NCI-H526 treated with DMSO at 0.1 percent for 48 hours (cell line): ENCODE measurements at regions not wholly inside any gene's neighbourhood (a gene's known extent, or its start where the extent isn't known, plus 50 kb on each side); places are given as distances from the start of the nearest gene placed in this dataset.
"Not testable (repeated sequence)": the region's sequence is repeated elsewhere in the genome, so short reads cannot be mapped to it uniquely, and the experiment has no call there.

Source experiments
- DNase-seq: peaks from one replicate; lab custom pipeline; 2025; lab: John Stamatoyannopoulos, UW

DNA sequence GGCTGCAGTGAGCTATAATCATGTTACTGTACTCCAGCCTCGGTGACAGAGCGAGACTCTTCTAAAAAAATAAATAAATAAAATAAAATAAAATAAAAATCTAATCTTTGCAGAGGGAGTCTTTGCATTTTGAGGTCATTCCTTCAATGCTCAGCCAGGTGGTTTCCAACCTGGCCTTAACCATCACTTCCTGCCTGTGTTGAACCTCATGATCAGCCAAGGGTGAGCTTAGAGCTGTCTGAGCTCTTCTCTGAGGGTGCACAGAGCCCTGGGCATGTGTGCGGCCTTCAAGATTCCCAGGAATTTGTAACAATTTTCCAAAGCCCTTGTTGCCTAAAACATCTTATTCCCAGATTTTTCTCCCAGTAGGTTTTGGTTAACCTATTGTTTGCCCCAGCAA lies 94.3 kb downstream of the KCNJ12 start:
- not testable (repeated sequence) for DNase-seq

DNA sequence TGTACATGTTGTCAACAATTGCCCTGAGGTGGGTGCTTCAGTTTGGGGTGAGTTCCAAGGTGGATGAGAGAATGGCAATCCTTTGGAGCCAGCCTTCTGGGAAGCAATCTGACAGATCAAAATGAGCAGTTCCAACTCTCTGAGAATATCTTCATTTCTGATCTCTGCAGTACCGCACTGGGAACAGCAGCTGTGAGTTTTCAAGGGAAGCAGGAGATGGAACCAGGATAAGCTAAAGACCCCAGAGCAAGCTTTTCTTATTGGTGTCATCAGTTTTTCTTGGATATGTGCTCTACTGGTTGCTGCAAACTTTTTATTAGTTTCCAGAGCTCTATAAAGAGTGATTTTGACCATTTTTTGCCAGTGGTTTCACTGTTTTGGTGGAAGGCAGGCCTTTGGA lies 94.7 kb downstream of the KCNJ12 start:
- DNase-seq, result no peak

DNA sequence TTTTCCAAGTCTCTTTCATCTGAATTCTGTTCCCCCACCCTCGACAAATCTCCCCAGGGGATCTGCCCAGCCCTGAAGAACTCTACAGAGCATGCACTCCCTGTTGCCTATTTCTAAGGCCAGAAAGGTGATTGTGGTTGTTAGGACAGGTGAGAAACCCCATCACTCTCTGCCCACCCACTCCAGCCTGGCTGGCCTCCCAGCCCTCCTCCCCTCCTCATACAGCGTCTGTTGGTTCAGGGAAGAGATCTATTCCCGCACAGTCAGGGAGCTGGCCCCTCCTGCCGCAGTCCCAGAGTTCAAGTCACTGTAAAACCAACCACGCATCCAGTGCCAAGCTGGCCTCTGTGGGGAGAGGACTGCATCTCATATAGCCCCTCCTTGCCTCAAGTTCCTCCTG lies 98.7 kb downstream of the KCNJ12 start:
- DNase-seq, result no peak

DNA sequence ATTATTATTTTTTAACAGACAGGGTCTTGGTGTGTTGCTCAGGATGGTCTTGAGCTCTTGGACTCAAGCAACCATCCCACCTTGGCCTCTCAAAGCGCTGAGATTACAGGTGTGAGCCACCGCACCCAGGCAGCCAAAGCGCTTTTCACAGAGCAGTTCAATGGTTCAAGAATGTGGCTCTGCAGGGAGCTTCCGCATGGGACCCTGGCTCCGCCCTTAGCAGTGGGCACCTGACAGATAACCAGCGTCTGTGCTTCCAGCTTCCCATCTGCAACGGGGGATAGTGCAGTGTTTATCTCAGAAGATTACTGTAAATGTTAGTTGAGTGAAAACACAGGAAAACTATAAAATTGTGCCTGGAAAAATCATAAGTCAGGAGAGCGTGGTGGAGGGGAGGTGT lies 99.4 kb downstream of the KCNJ12 start:
- no peak for DNase-seq

DNA sequence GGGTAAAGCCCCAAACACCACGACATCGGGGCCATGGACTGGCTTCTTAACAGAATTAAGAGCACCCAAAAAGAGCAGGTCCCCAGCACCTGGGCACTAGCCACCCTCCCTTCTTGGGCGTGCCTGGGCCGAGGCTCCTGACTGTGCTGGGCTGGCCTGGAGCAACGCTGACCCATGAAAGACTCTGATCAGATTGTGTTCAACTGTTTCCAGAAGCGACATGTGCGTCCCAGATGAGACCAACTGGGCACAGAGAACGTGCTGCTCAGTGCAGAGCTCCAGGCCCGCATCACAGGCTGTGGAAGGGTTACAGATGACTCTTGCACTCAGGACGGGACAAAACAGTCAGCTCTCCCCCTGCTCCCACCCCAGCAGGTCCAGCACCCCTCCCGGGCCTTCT lies 100.7 kb downstream of the KCNJ12 start:
- no peak for DNase-seq

DNA sequence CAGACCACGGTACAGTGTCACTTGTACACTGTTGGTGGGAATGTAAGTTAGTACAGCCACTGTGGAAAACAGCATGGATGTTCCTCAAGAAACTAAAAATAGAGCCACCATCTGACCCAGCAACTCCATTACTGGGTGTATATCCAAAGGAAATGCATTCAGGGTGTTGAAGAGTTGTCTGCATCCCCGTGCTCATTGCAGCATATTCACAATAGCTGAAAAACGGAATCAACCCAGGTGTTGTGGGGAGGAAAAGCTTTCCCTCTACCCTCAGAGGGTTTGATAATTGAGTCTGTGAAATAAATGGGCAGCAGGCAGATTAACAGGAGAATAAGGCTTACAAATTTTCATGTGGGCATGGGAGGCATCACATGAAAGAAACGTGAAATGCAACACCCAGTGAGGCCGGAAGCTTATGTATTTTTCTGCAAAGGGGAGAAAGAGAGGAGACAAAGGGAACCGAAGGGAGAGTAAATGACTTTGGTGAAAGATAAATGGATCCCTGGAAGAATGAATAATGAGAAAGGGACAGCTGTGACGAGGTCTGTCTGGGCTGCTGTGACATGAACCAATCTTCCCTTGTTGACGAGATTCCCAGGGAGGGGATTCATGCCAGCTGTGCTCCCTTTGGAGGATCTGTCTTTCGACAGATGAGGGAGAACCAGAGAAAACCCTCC lies 106.2 kb downstream of the KCNJ12 start:
- no peak for DNase-seq

DNA sequence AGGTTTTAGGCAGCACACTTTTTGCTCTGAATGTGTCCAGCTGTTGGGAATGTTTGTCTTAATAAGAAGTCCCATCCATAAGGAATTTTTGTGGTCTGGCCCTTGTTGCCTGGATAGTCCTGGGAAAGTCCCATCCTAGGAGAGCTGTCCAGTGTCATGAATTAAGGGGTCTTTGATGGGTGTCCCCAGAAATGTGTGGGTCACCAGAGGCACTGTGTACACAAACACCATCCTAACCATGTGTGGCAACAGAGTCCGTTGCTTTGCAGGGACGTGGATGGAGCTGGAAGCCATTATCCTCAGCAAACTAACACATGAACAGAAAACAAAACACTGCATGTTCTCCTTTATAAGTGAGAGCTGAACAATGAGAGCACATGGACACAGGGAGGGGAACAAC lies 111.9 kb downstream of the KCNJ12 start:
- DNase-seq, result not testable (repeated sequence)

DNA sequence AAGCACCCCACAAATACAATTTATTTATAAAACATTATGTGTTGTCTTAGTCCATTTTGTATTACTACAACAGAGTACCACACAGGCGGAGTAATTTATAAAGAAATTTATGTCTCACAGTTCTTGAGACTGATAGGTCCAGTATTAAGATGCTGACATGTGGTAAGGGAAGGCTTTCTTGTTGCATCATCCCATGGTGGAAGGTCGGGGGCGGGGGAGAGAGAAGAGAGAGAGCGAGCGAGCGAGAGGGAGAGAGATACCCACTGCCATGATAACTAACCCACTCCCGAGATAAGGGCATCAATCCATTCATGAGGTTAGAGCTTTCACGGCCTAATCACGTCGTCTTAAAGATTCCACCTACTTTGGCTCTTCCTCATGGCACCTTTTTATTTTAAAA lies 117.8 kb downstream of the KCNJ12 start:
- DNase-seq, result no peak

DNA sequence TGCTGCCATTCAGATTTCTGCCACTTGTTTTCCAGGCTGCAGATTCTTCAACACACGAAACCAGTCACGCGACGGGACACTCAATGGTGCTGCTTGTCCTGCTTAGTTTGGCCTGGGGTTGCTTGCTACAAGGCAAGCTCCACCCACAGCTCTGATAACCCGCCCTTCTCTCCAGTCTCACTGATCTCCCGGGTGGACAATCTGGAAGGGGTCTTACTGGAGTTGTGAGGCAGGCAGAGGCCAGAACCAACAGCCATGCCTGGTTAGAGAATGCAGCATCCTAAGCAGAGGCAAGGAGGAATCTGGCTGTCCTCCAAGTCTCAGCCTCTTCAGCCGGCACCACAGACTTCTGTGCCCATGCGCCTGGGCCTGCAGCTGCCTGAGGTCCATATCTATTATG lies 119.1 kb downstream of the KCNJ12 start:
- no peak for DNase-seq

DNA sequence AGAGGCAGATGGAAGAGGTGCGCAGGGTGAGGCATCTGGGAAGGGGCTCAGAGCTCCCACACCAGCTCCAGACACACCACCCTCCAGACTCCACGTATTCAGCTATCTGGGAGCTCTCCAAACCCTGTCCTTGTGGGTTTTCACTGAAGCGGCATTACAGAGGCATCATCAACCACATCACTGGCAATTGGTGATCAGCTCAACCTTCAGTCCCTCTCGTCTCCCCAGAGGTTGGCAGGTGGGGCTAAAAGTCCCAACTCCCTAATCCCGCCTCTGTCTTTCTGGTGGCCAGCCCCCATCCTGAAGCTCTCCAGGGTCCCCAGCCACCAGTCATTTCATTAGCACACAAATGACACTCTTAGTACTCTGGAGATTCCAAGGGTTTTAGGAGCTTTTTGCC lies 123.9 kb downstream of the KCNJ12 start:
- no peak for DNase-seq

DNA sequence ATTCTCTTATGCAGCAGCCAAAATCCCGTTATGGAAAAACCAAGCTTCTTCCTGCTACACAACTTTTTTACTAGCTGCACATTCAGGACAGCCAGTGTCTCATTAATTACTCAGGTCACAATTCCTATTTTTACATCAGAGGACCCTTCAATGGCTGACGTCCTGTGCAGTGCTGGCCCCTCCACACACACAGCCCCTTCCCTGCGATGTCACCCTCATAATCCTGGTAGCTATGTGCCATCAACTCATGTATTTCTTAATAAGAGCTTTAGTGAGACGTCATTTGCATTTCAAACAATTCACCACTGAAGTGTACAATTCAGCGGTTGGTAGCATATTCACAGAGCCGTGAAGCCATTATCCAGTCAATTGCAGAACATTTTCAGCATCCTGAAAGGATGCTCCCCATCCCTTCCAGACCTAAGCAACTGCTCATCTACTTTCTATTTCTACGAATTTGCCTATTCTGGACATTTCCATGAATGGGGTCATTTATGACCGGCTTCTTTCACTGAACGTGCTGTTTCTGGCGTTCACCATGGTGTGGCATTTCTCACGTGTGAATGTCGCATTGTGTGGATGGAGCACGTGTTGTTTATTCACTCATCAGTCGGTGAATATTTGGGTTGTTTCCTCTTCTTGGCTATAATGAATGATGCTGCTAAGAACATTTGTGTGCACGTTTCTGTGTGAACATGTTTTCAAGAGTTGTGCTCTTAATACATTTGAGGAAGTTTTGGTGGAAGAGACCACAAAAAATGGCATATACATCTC lies 126.0 kb downstream of the KCNJ12 start:
- not testable (repeated sequence) for DNase-seq

DNA sequence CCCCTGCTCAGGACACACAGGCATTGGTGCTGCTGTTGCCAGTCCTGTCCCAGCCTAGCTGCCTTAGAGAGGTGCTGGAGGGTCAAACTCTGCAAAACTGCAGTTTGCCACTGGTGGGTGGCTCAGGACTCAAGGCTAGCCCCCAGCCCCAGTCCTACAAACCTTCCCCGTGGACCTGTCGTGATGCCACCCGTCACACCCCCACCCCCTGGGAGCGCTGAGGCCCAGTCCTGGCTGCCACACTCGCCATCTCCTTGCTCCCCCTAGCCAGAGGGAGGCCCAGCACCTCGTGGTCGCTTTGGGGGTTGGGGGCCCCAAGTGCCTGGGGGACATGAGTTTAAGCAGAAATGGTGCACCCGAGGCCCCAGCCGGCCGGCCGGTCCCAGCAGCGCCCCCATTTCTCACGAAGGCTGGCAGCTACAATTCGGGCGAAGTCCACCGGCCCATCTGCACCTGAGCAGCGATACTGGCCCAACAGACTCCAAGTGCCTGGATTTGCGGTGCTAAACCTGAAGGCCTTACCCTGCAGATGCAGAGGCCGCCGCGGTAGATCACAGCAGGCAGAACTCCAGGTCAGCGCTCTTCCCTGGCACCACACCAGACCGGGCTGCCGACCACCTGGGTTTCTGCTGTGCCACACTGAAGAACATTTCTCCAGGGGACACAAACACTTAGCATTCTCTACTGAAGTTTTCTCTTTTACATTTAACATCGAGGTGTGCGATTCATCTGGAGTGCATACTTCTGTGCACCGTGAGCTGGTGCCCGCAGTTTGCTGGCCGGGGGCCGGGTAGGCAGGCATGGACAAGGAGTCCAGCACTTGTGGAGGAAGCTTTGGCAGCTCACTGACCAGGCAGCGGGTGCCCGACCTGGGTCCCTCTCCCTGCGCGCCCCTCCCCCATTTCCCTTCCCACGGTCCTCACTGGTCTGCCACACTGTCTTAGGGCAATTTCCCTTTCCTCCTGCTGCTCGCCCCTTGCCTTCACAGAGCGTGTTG lies 130.0 kb downstream of the KCNJ12 start:
- no peak for DNase-seq

DNA sequence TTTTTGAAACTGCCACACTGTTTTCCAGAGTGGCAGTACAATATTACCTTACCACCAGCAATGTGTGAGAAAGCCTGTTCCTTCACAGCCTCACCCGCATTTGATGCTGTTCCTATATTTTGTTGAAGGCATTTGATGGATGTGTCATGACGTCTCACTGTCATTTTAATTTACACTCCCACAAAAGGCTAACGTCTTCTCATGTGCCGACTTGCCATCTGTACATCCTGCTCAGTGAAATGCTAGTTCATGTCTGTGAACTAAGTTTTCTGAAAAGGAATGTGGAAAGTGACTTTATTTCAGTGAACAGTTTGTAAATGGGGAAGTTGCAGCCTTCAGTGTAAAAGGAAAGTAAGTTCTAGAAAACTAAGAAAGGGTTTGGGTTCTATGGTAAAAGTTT lies 131.6 kb downstream of the KCNJ12 start:
- not testable (repeated sequence) for DNase-seq

DNA sequence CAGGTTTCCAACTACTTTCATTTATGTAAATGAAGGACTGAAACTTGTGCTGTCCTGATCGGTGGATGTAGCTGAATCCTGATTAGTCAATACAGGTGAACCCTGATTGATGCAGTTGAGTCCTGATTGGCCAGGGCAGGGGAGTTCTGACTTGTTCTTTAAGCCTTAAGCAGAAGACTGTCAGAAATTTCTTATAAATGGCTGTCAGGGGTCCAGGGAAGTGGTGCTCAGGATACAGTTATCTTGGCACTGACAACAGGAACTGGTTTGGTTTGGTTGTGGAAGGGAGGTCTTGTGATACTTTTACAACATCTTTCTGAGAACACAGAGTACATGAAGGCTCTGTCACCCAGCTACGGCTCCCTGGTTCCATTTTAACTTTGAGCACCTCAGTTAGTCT lies 132.1 kb downstream of the KCNJ12 start:
- no peak for DNase-seq

DNA sequence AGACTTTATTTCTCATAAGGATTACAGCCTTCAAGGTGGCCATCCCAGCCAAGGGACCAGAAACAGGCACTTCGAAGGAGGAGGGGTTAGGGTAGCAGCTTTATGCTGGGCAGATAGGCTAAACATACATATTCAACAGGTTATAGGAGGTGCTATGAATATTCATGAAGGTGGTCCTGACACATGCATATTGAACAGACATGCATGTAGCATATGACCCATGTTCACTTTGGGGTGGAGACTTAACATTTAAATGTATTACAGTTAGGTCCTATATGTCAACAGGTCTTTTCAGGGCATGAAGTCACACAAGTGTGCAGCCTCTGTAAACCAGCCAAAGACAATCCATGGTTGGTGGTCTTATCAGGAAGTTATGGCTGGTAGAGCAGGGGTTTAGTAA lies 133.2 kb downstream of the KCNJ12 start:
- not testable (repeated sequence) for DNase-seq

DNA sequence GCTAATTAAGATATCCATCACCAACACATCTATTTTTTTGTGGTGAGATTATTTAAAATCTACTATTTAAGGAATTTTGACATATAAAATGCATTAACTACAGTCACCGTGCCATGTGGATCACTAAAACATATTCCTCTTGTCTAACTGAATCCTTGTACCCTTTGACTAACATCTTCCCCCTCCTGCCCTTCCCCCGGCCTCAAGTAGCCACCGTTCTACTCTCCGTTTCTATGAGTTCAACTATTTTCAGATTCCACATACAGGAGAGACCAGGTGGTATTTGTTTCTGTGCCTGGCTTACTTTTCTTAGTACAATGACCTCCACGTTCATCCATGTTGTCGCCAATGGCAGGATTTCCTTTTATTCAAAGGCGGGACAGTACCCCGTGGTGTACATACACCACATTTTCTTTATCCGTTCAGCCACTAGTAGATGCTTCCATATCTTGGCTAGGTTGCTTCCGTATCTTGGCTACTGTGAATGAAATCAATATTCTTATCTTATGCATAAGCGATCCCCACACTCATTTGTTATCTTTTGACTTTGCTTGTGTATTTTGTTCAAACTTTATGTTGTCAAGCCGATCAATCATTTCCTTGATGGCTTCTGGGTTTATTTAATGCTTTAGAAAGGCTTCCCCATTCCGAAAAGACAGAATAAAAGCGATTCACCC lies 134.7 kb downstream of the KCNJ12 start:
- DNase-seq, result no peak

DNA sequence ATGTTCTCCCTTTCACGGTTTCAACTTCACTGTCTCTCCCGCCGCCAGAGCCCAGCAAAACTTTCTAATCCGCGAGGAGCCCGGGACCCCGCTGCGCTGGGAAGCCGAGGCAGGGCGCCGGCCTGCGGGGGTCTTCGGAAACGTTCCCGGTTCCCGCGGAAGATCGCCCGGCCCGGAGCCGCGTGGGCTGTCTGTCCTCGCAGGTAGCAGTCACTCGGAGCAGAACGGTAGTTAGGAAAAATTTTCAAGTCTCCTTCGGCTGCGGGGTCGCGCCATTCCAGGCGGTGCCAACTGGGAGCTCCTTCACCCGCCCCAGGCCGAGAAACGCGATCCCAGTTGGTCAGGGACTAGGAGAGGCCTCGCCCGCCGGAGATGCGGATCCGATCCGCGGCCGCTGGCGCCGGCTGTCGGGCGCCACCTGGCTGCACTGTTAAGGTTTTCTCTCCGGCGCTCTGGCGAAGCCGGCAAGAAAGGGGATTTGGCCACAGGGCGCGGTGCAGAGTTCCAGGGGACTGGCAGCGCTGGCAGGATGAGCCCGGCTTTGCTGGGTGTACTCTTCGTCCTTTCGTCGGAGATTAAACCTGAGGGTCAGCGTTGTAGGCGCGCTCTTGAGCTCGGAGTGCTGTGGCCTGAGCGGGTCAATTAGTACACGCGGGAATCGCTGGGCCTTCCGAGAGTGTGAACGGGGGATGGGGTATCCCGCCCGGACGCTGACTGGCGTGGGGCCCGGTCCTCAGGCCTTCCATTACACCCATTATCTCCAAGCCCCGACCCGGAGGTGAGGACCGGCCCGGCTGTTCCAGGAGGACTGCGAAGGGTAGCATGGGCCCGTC lies 135.4 kb downstream of the KCNJ12 start:
- DNase-seq, result peak; percentile 41

DNA sequence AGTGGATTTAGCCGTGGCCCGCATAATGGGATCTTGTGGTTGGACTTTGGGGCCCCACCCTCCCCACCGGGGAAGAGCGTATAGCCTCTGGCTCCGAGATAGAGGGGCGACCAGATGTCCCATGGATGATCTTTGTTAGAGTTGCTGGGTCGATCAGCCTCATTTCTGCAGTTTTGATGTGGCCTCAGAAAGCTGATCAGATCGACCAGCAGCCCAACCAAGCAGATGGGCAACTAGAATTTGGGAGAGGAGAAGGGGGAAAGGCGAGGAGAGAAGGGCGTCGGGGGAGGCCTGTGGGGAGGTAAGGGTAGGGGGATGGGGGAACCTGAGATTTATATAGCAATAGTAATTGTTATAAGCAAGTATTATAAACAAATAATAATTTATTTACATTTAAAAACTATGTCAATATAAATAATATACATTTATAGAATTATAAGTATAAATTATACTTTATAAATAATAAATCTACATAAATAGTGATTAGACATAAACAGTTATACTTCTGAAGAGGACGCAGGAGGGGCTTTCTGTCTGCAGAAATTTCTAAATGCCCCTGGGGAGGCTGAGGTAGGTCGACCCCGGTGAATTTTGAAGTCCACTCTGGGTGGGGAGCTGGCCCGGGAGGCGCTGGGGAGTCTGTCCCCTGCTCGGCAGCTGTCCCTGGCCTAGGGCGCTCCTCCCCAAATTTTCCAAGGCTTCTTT lies 136.3 kb downstream of the KCNJ12 start:
- no peak for DNase-seq

DNA sequence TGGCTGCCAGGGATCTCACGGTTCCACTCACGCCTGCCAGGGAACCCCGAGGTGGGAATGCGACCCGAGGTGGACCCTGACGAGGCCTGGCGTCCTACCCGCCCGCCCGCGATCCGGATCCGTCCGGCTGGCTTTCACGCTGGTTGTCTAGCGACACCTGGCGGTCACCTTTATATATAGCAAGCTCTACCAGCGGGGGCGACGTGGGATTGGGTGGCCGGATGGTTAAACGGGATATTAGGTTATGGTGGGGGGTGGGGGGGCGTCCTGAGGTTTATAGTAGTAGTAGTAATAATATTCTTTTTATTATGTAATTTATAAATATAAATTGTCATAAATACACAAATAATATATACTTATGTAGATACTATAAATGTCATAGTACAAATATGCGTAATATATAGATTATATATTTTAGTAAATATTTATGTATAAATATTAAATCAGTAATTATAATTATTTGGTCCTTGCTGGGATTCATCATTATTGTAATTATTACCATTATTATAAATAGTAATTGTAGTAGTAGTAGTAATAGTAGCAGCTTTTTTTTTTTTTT lies 136.9 kb downstream of the KCNJ12 start:
- no peak for DNase-seq

DNA sequence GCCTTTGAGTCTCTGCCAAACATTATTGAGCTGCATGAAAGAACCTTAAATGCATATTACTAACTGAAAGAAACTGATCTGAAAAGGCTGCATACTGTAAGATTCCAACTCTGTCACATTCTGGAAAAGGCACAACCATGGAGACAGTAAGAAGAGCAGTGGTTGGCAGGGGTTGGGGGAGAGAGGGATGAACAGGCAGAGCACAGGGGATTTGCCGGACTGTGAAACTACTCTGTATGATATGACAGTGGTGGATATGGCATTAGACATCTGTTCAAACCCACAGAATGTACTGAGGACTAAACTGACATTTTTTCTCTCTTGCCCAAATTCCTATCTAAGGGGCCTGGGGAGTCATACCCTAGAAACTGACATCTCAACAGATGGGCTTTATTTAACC lies 138.4 kb downstream of the KCNJ12 start:
- DNase-seq, result not testable (repeated sequence)
